Fibroblast of gingiva (primary cell): ENCODE measurements at regions not wholly inside any gene's neighbourhood (a gene's known extent, or its start where the extent isn't known, plus 50 kb on each side); places are given as distances from the start of the nearest gene placed in this dataset.
A peak's percentile ranks its signal among the peaks of the same experiment; 100 is the strongest.
"Not testable (repeated sequence)": the region's sequence is repeated elsewhere in the genome, so short reads cannot be mapped to it uniquely, and the experiment has no call there.

Source experiments
- DNase-seq: peaks from one replicate; pipeline ENCODE4 v3.0.0-alpha.2; 2011; ENCODE audit warnings: low read depth

DNA sequence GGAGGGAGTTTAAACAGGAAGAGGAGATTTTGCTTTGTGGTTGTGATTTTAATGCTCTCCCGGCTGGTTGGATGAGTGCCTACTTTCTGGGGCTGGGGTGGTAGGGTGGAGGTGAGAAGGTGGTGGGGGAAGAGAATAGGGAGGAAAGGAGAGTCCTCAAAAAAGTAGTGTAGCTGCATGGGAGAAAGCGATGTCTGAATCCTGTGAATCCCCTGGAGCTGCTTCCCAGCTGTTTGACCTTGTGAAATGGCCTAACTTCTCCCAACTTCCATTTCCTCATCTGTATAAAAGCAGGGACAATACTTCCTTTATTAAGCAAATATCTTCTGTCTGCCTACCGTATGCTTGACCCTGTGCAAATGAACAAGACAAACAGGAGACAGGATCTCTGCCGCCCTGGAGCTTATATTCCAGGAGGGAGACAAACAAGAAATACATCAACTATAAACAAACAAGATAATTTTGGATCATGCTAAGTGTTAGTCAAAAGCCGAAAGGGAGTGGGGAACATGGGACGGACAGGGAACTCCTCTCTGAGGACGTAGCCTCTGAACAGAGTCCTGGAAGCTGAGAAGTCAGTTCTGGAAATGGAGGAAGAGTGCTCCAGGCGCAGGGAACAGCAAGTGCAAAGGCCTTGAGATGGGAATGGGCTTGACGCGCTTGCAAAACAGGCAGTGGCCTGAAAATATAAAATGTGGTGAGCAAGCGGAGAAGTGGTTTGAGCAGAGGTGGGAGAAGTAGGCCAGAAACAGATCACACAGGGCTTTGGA lies 103.5 kb downstream of the SPRY4 start:
- no peak for DNase-seq

DNA sequence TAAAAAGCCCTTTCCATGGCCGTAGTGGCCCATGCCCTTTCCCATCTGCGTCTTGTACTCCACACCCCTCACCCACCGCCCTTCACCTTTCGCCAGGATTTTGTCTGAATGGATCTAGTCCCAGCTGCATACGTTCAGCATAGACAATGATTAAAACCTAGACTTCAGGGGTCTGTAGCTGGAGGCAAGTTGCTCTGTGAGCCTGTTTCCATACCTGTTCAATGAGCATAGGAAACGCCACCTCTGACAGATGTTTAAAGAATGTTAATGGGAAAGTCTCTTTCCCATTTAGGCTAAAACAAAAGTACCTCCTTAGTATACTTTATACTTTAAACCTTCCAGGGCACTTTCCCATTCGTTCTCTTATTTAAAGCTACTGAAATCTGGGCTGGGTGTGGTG lies 105.7 kb downstream of the SPRY4 start:
- DNase-seq, result no peak

DNA sequence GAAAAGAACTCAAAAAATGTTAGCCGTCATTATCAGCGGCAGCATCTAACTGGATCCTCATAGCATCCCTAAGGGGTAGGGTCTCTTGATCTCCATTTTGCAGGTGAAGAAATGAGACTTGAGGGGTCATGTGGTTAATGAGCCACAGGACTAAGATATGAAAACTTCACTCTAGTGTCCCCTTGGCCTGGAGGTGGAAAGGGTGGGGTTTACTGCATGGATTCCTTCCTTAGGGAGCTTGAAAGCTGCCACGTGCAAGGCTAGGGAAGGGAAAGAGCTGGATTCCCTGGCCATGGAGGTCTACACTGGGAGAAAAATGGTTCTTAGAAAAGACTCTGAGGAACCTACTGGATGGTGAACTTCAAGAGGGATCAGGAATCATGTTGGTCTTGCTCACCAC lies 107.9 kb downstream of the SPRY4 start:
- DNase-seq, result no peak

DNA sequence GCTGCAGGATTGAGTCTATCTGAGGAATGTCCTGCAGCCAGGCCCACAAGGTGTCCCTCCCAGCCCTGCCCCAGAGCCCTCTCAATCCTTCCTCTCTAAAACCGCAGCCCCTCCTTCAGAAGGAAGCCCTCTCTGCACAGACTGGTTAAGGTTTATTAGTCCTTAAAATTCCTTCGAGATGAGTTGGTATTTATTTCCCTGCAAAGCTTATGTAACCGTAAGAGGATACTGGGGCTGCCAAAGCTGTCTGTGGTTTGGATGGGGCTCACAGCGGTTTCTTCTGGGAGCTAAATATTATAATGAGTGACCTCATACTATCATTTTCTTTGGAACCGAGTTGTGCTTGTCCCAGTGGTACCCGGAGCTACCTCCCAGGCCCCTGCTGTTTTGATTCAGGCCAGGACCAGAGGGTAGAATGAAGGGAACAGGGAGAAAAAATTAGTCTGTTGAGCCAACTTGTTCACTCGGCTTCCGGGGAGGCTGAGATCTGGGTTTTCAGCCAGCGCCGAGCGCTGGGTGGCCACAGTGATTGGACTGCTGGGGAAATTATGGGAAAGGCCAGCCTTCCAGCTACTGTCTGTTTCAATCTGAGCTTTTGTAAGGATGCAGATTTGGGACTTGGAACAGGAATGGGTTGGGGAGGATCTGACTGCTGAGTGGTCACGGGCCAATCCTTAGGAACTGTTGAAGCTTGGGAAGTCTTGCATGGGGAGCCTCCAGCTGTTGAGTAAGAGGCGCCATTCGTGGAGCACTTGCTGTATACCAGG lies 107.5 kb downstream of the NDFIP1 start:
- peak; percentile 95 for DNase-seq

DNA sequence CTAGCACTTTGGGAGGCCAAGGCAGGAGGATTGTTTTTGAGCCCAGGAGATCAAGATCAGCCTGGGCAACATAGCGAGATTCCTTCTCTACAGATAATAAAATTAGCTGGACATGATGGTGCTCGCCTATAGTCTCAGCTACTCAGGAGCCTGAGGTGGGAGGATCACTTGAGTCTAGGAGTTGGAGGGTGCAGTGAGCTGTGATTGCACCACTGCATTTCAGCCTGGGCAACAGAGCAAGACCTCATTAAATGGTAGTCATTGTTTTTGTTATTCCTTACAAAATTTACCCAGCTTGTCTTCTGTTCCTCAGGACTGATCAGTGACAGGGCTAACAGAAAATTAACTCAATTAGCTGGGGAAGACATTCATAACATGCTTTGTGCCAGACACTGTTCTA lies 104.5 kb downstream of the NDFIP1 start:
- DNase-seq, result no peak

DNA sequence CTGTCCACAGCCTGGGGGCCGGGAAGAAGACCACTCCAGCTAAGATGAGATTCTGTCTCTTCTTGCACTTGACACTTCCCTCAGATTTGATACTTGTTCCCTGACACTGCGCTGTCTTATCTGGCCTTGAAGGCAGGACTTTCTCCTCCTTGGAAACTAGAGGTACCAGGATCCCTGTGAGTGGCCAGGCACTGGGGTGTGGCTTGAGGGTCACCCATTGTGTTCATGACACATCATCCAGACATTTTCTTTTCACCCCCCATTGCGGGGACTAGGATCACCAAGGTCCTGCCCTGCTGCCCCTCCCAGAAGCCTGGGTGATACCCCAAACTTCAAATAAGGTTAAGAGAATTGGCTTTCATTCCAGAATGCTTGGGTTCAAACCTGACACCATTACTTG lies 103.3 kb downstream of the NDFIP1 start:
- DNase-seq, result no peak

DNA sequence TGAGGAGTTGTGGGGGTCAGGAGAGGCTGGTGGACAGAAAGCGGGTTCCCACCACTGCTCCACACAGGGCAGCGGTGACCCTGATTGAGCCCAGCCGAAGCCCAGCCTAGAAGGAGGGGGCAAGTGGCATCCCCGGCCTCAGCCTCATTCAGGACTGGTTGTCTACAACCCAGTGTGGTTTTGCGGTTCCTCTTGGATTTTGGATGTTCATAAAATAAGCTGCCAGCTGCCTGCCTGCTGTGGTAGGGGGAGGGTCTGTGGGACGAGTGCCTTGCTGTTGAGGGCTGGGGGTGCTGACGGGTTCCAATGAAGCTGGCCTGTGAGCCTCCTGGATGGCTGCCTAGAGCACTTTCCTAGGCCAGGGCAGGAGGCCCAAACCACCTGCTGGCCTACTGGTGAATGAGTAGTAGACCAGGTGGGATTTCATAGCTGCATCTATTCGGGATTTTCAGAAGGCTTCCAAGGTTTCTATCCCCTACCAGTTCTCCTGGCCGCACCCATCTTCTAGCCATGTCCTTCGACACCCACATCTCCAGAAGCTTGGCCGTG lies 102.4 kb downstream of the NDFIP1 start:
- no peak for DNase-seq

DNA sequence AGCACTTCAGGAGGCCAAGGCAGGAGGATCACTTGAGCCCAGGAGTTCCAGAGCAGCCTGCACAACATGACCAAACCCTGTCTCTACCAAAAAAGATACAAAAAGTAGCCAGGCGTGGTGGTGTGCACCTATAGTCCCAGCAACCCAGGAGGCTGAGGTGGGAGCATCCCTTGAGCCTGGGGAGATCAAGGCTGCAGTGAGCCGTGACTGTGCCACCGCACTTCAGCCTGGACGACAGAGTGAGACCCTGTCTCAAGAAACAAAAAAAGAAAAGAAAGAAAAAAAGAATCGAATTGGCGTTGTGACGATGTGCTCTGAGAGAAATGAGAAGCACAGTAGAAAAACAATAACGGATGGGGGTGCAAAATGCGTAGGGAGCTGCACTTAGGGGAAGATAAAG lies 101.4 kb downstream of the NDFIP1 start:
- no peak for DNase-seq

DNA sequence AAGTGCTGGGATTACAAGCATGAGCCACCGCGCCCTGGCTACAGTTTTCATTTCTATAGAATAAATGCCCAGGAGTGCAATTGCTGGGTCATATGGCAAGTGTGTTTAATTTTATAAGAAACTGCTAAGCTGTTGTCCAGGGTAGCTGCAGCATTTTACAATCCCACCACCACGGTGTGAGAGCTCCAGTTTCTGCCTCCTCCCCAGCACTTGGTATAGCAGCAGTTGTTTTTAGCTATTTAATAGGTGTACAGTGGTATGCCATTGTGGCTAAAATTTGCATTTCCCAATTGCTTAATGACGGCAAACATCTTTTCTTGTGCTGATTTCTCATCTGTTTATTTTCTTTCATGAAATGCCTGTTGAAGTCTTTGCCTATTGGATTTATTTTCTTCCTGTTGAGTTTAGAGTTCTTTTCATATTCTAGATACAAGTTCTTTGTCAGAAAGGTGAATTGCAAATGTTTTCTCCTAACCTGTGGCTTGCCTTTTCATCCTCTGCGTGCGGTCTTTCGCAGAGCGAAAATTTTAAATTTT lies 100.3 kb downstream of the NDFIP1 start:
- DNase-seq, result no peak

DNA sequence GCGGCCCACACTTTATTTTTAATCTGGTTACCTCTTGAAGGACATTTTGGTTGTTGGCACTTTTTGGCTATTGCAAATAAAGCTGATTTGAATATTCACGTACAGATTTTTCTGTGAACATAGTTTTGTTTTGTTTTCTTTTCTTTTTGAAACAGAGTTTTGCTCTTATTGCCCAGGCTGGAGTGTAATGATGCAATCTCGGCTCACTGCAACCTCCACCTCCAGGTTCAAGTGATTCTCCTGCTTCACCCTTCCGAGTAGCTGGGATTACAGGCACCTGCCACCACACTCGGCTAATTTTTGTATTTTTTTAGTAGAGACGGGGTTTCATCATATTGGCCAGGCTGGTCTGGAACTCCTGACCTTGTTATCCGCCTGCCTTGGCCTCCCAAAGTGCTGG lies 99.7 kb downstream of the NDFIP1 start:
- not testable (repeated sequence) for DNase-seq

DNA sequence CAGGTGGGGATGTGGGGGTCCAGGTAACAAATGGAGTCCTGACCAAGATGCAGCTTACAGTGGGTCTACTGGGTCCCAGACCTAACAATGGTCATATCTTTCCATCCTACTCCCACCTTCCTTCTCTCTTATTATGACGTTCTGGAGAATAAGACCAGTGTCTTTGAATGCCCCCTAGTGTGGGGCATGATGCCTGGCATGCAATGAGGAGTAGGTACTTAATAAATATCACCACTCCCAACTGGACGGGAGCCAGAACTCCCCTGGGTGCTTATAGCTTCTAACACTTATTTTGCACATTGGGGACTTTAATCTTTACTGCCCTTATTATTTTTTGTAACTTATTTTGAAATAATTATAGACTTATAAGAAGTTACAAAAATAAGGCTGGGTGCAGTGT lies 98.2 kb downstream of the NDFIP1 start:
- DNase-seq, result no peak

DNA sequence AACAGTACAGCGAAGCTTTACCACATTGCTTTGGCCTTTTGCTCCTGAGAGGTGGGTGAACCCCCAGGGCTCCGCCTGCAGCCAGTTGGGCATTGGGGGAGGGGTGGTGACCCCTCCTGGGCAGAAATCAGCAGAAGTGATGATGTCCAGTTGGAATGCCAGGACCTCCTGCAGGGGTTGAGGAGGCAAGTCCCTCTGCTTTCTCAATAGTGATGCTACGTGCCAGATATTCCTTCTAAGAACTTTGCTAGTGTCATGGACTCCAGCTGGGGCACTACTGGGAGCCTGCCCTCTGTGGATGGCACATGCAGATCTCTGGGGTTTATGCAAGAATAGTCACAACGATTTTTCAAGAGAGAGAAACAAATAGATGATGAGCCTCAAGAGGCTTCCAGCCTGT lies 95.6 kb downstream of the NDFIP1 start:
- DNase-seq, result no peak
